B cell (primary cell): ENCODE measurements at regions not wholly inside any gene's neighbourhood (a gene's known extent, or its start where the extent isn't known, plus 50 kb on each side); places are given as distances from the start of the nearest gene placed in this dataset.

Source experiments
- ATAC-seq: fragments of 200-7000 bp; cut with Tn5 transposase; one replicate; pipeline ENCODE4 v1.10.0; 2021; ENCODE audit warnings: low read depth, mild to moderate bottlenecking, moderate number of reproducible peaks, moderate library complexity
- CTCF ChIA-PET: fragments of 350-600 bp; sonication (Branson Sonifier 250); formaldehyde crosslinking; loops from one replicate; lab custom pipeline; 2021; ENCODE audit warnings: antibody characterized with exemption, inconsistent platforms; lab: Charles Lee
- POLR2A ChIA-PET: fragments of 350-600 bp; sonication (Branson Sonifier 250); formaldehyde crosslinking; loops from one replicate; lab custom pipeline; 2021; ENCODE audit warnings: antibody characterized with exemption; lab: Charles Lee
- DNase-seq: peaks from one replicate; pipeline ENCODE4 v3.0.0; 2013
- H2AFZ ChIP-seq: 2 replicates; pipeline ENCODE4 v1.6.1; 2012; ENCODE audit warnings: mild to moderate bottlenecking, low read depth, low read length; ENCODE audit not compliant: insufficient read depth, poor library complexity, severe bottlenecking
- H3K27ac ChIP-seq, 2 donors: 1 replicate in 1 of 2; 2 replicates in 1 of 2; pipeline ENCODE4 v1.5.1; 2012 to 2013; ENCODE audit warnings: low read length in 2 of 2, mild to moderate bottlenecking in 2 of 2, moderate library complexity in 1 of 2
- H3K27me3 ChIP-seq, 4 experiments: fragments of 200-600 bp in 1 of 4; sonication (generic) in 1 of 4; replicated peaks in 1 of 4; 1 replicate in 2 of 4; 2 replicates in 2 of 4; pipeline versions ENCODE4 v1.6.1 to v1.7.0; 2013 to 2016; ENCODE audit warnings: low read length in 3 of 4, mild to moderate bottlenecking in 2 of 4, mixed read lengths in 1 of 4, moderate library complexity in 1 of 4; ENCODE audit not compliant: insufficient read depth in 4 of 4, control insufficient read depth in 3 of 4; ENCODE audit errors: control extremely low read depth in 1 of 4
- H3K36me3 ChIP-seq, 2 experiments: replicated peaks in 1 of 2; 1 replicate in 1 of 2; 2 replicates in 1 of 2; pipeline versions ENCODE4 v1.6.1 to v1.7.1; 2013; ENCODE audit warnings: low read length in 1 of 2; ENCODE audit not compliant: insufficient read depth in 2 of 2, control insufficient read depth in 1 of 2; ENCODE audit errors: control extremely low read depth in 1 of 2, extremely low read depth in 1 of 2
- H3K4me1 ChIP-seq, 2 donors: fragments of 200-600 bp in 1 of 2; sonication (generic) in 1 of 2; 1 replicate in 1 of 2; 2 replicates in 1 of 2; pipeline versions ENCODE4 v1.5.1 to v1.6.1; 2013 to 2017; ENCODE audit warnings: low read length in 2 of 2; ENCODE audit not compliant: control insufficient read depth in 2 of 2, insufficient read depth in 2 of 2
- H3K4me2 ChIP-seq: replicated peaks from 2 replicates; pipeline ENCODE3; 2012; ENCODE audit warnings: mild to moderate bottlenecking, low read depth, low read length; ENCODE audit not compliant: poor library complexity, severe bottlenecking
- H3K4me3 ChIP-seq, 5 experiments: fragments of 200-600 bp in 1 of 5; sonication (generic) in 1 of 5; 1 replicate in 3 of 5; 2 replicates in 2 of 5; pipeline versions ENCODE4 v1.5.1 to v1.7.0; 2011 to 2016; ENCODE audit warnings: low read length in 4 of 5, mild to moderate bottlenecking in 4 of 5, low read depth in 2 of 5, control low read depth in 1 of 5, moderate library complexity in 1 of 5; ENCODE audit not compliant: insufficient read depth in 1 of 5; ENCODE audit errors: control extremely low read depth in 1 of 5, extremely low read depth in 1 of 5
- H3K79me2 ChIP-seq: fragments of 200-600 bp; sonication (generic); one replicate; pipeline ENCODE4 v1.6.0; 2016; ENCODE audit warnings: low read length; ENCODE audit not compliant: control insufficient read depth, insufficient read depth
- H3K9ac ChIP-seq: fragments of 200-600 bp; sonication (generic); 2 replicates; pipeline ENCODE4 v1.6.1; 2017; ENCODE audit warnings: mild to moderate bottlenecking, low read length, moderate library complexity
- H3K9me3 ChIP-seq, 3 donors: one replicate each; pipeline versions ENCODE4 v1.6.1 to v1.7.1; 2013; ENCODE audit warnings: low read length in 2 of 3; ENCODE audit not compliant: control insufficient read depth in 2 of 3, insufficient read depth in 1 of 3; ENCODE audit errors: control extremely low read depth in 1 of 3
- H4K20me1 ChIP-seq: 2 replicates; pipeline ENCODE4 v1.6.0; 2012; ENCODE audit warnings: mild to moderate bottlenecking, low read length; ENCODE audit not compliant: insufficient read depth, control insufficient read depth, poor library complexity, severe bottlenecking
- H3K27ac Mint-ChIP-seq: one replicate; pipeline ENCODE4 v1.8.0; 2021; ENCODE audit warnings: mixed read lengths
- H3K27me3 Mint-ChIP-seq: one replicate; pipeline ENCODE4 v1.8.0; 2021; ENCODE audit warnings: mixed read lengths
- H3K4me1 Mint-ChIP-seq: one replicate; pipeline ENCODE4 v1.8.0; 2021; ENCODE audit warnings: mixed read lengths
- H3K4me3 Mint-ChIP-seq: one replicate; pipeline ENCODE4 v1.8.0; 2021; ENCODE audit warnings: mixed read lengths
- H3K9me3 Mint-ChIP-seq: one replicate; pipeline ENCODE4 v1.8.0; 2022; ENCODE audit warnings: mixed read lengths; ENCODE audit not compliant: insufficient read depth
- EZH2 ChIP-seq: IDR thresholded peaks from 2 replicates; pipeline ENCODE4 v1.6.1; 2012; ENCODE audit warnings: borderline replicate concordance, low read depth, mild to moderate bottlenecking, moderate library complexity, low read length; ENCODE audit not compliant: insufficient read depth, poor library complexity, severe bottlenecking
- WGBS: methylation state at CpG from one replicate; pipeline ENCODE4 v1.1.5; 2013; ENCODE audit warnings: missing lambda C conversion rate; ENCODE audit not compliant: insufficient coverage; 5-methylcytosine and 5-hydroxymethylcytosine counted together
- intact Hi-C: fragments of 100-400 bp; cut with micrococcal nuclease; formaldehyde crosslinking; loops from one replicate; pipeline ENCODE4 v1.10.0; 2022
- TF ChIP-seq, protein P1 (sequence below): fragments of 200-600 bp; IDR thresholded peaks from one replicate; pipeline ENCODE4 v1.8.0; 2022; ENCODE audit warnings: antibody characterized with exemption, mild to moderate bottlenecking

GRCh38 chr11:104325093-104325492, 161.1 kb upstream of the PDGFD start:
- Histone ChIP-seq H3K4me3 (no peak overlapping the region), H3K27me3 (no peaks in the 10 kb centered on the region), H3K4me1 (no peaks in the 10 kb centered on the region), H2AFZ (no peak overlapping the region), H3K27ac (no peak overlapping the region), H3K36me3 (no peaks in the 10 kb centered on the region), H3K9ac (no peak overlapping the region), H4K20me1 (no peaks in the 10 kb centered on the region), H3K9me3 (peaks cover 0 to 2% (median 0%) of the 10 kb centered on the region in 3 donors), H3K4me2 (no peak overlapping the region), H3K79me2 (no peaks in the 10 kb centered on the region)
- TF ChIP-seq, protein P1, sequence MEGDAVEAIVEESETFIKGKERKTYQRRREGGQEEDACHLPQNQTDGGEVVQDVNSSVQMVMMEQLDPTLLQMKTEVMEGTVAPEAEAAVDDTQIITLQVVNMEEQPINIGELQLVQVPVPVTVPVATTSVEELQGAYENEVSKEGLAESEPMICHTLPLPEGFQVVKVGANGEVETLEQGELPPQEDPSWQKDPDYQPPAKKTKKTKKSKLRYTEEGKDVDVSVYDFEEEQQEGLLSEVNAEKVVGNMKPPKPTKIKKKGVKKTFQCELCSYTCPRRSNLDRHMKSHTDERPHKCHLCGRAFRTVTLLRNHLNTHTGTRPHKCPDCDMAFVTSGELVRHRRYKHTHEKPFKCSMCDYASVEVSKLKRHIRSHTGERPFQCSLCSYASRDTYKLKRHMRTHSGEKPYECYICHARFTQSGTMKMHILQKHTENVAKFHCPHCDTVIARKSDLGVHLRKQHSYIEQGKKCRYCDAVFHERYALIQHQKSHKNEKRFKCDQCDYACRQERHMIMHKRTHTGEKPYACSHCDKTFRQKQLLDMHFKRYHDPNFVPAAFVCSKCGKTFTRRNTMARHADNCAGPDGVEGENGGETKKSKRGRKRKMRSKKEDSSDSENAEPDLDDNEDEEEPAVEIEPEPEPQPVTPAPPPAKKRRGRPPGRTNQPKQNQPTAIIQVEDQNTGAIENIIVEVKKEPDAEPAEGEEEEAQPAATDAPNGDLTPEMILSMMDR = no peak
- no peak for TF ChIP-seq EZH2
- Mint-ChIP-seq H3K4me3 (no peak overlapping the region), H3K27me3 (no peaks in the 10 kb centered on the region), H3K9me3 (no peaks in the 10 kb centered on the region), H3K27ac (no peak overlapping the region), H3K4me1 (no peaks in the 10 kb centered on the region)
- intact Hi-C loops = no loop called here
- CTCF ChIA-PET = no interaction called here
- POLR2A ChIA-PET = no interaction called here
- DNase-seq (no peak), ATAC-seq (no peak)
- no CpG with 5 or more reads among the region's 1 CpG for WGBS

DNA sequence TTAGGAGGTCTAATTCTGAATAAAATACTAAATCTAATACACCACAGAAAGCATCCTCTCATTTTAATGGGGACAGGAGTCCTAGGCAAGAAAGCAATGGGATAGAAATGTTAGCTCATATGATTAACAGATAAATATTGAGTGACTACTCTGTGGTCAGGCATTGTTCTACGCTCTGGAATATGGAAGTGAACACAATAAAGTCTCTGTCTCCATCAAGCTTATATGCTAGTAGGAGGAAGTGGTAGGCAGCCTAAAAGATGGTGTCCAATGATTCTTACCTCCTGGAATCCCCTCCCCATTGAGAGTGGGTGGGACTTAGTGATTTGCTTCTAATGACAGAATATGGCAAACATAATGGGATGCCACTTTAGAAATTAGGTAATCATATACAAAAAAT, 160.3 kb upstream of the PDGFD start:
- peaks cover 0 to 2% (median 0%) of the 10 kb centered on the region in 3 donors for H3K9me3 ChIP-seq
- no peaks in the 10 kb centered on the region for H3K36me3 ChIP-seq
- Mint-ChIP-seq H3K4me1 (no peaks in the 10 kb centered on the region), H3K4me3 (no peak overlapping the region), H3K9me3 (no peaks in the 10 kb centered on the region), H3K27me3 (no peaks in the 10 kb centered on the region), H3K27ac (no peak overlapping the region)
- POLR2A ChIA-PET = no interaction called here
- TF ChIP-seq EZH2 = no peak
- TF ChIP-seq, protein P1 = no peak
- no peaks in the 10 kb centered on the region for H3K79me2 ChIP-seq
- CTCF ChIA-PET = no interaction called here
- no peak overlapping the region for H3K9ac ChIP-seq
- no peaks in the 10 kb centered on the region for H3K4me1 ChIP-seq
- H3K27ac ChIP-seq = no peak overlapping the region
- no peak overlapping the region for H3K4me3 ChIP-seq
- H3K27me3 ChIP-seq = no peaks in the 10 kb centered on the region
- no peak for DNase-seq
- intact Hi-C loops = no loop called here
- ATAC-seq = no peak
- H2AFZ ChIP-seq = no peak overlapping the region
- H4K20me1 ChIP-seq = no peaks in the 10 kb centered on the region
- H3K4me2 ChIP-seq = no peak overlapping the region
- WGBS = 80% methylated on average over 1 of the region's 1 CpG
